DND-41 (cell line): ENCODE measurements at regions not wholly inside any gene's neighbourhood (a gene's known extent, or its start where the extent isn't known, plus 50 kb on each side); places are given as distances from the start of the nearest gene placed in this dataset.

Source experiments
- ATAC-seq: fragments of 200-7000 bp; cut with Tn5 transposase; 3 replicates; pipeline ENCODE4 v1.9.1; 2021; ENCODE audit warnings: low read depth; ENCODE audit not compliant: insufficient read depth
- DNase-seq: peaks from one replicate; pipeline ENCODE4 v3.0.0-alpha.2; 2020
- H2AFZ ChIP-seq: 2 replicates; pipeline ENCODE4 v1.6.0; 2012; ENCODE audit warnings: low read depth, low read length
- H3K27ac ChIP-seq: 2 replicates; pipeline ENCODE4 v1.5.1; 2012; ENCODE audit warnings: low read length, inconsistent platforms
- H3K27me3 ChIP-seq: fragments of 200-600 bp; sonication (generic); 2 replicates; pipeline ENCODE4 v1.6.0; 2012; ENCODE audit warnings: low read length, mild to moderate bottlenecking, inconsistent platforms; ENCODE audit not compliant: insufficient read depth, poor library complexity
- H3K36me3 ChIP-seq: 2 replicates; pipeline ENCODE4 v1.5.1; 2012; ENCODE audit warnings: low read length, inconsistent platforms; ENCODE audit not compliant: insufficient read depth
- H3K4me1 ChIP-seq: 2 replicates; pipeline ENCODE4 v1.5.1; 2012; ENCODE audit warnings: mild to moderate bottlenecking, low read length; ENCODE audit not compliant: insufficient read depth
- H3K4me2 ChIP-seq: 2 replicates; pipeline ENCODE4 v1.6.0; 2012; ENCODE audit warnings: mild to moderate bottlenecking, moderate library complexity, low read length, inconsistent platforms; ENCODE audit not compliant: insufficient read depth
- H3K4me3 ChIP-seq, 2 experiments: fragments of 200-600 bp in 1 of 2; shearing (Covaris generic) in 1 of 2; 2 replicates each; pipeline ENCODE4 v1.5.1; 2012 to 2016; ENCODE audit warnings: inconsistent platforms in 2 of 2, low read length in 2 of 2, mild to moderate bottlenecking in 2 of 2, low read depth in 1 of 2, moderate library complexity in 1 of 2
- H3K79me2 ChIP-seq: 2 replicates; pipeline ENCODE4 v1.6.0; 2012; ENCODE audit warnings: low read length, inconsistent platforms; ENCODE audit not compliant: insufficient read depth
- H3K9ac ChIP-seq: 2 replicates; pipeline ENCODE4 v1.6.0; 2012; ENCODE audit warnings: low read depth, mild to moderate bottlenecking, inconsistent platforms, low read length, moderate library complexity
- H3K9me3 ChIP-seq: 2 replicates; pipeline ENCODE4 v1.5.1; 2012; ENCODE audit warnings: low read length, moderate library complexity, mild to moderate bottlenecking, inconsistent platforms; ENCODE audit not compliant: insufficient read depth, severe bottlenecking
- H4K20me1 ChIP-seq: 2 replicates; pipeline ENCODE4 v1.6.0; 2012; ENCODE audit warnings: low read length; ENCODE audit not compliant: insufficient read depth
- CTCF ChIP-seq: IDR thresholded peaks from 2 replicates; pipeline ENCODE4 v1.5.1; 2012; ENCODE audit warnings: borderline replicate concordance, low read length, moderate library complexity, mild to moderate bottlenecking; ENCODE audit not compliant: poor library complexity, severe bottlenecking; ENCODE audit errors: extremely low read depth
- EZH2 ChIP-seq: IDR thresholded peaks from 3 replicates; pipeline ENCODE4 v1.6.1; 2012; ENCODE audit warnings: borderline replicate concordance, low read depth, mild to moderate bottlenecking, moderate library complexity, low read length, inconsistent platforms; ENCODE audit not compliant: severe bottlenecking

GRCh38 chr5:124643336-124643735 is 103.1 kb downstream of the ZNF608 start:
- Histone ChIP-seq H3K27ac (no peak overlapping the region), H3K4me1 (peaks cover 50% of the 10 kb centered on the region), H3K36me3 (no peaks in the 10 kb centered on the region), H3K4me3 (no peak overlapping the region), H3K27me3 (no peaks in the 10 kb centered on the region), H3K79me2 (no peaks in the 10 kb centered on the region), H3K4me2 (no peak overlapping the region), H3K9me3 (no peaks in the 10 kb centered on the region), H2AFZ (no peak overlapping the region), H4K20me1 (no peaks in the 10 kb centered on the region), H3K9ac (no peak overlapping the region)
- ATAC-seq (no peak), DNase-seq (no peak)
- TF ChIP-seq CTCF (no peak), EZH2 (no peak)

DNA sequence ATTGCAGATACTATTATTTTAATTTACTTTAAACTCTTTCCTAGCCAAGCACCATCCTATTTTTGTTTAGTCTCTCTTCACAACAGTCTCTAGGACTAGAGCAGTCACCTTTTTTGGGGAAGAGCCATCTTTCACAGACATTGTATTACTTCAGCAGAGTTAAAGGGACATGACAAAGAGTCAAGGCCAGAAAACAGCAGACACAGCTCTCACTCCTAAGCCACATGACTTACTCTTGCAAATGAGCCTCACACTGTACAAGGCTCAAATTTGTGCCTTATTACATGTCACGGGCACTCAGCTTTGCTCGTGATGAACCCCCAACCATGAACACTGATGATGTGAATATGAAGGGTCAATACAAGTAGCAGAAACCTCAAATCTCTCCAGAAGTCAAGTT is 104.3 kb downstream of the ZNF608 start:
- DNase-seq (no peak), ATAC-seq (no peak)
- Histone ChIP-seq H3K4me3 (no peak overlapping the region), H3K9ac (no peak overlapping the region), H3K27ac (no peak overlapping the region), H3K79me2 (no peaks in the 10 kb centered on the region), H2AFZ (no peak overlapping the region), H3K9me3 (no peaks in the 10 kb centered on the region), H4K20me1 (no peaks in the 10 kb centered on the region), H3K36me3 (no peaks in the 10 kb centered on the region), H3K4me1 (peaks cover 39% of the 10 kb centered on the region), H3K4me2 (no peak overlapping the region), H3K27me3 (no peaks in the 10 kb centered on the region)
- no peak for TF ChIP-seq CTCF
- no peak for TF ChIP-seq EZH2

DNA sequence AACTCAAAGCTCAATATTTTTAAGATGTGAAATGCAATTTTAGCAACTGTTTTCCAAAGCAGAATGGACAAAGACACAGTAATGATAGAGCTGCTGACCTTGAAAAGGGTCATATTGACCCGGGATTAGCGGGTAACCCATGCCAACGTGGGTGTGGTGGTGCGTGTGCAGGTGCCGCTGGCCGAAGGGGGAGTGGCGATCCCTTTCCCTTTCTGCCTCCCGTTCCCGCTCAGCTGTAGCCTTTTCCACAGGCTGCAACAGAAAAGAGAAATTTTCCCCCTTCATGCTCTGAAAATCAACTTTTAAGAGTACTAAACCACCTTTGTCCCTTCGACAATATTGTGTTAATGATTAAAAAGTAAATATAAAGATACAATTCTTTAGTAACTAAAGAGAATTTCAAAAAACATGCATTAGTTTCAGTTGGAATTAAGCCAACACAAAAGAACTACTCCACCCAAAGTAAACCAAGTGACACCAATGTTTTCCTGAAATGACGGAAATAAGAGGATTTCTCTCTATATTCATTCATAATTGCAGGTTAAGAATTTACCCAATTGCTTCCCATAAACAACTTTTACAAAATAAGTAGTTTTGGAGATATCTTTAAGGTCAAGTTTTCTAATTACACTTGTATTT is 105.2 kb downstream of the ZNF608 start:
- Histone ChIP-seq H3K27ac (no peak overlapping the region), H3K4me2 (no peak overlapping the region), H3K36me3 (no peaks in the 10 kb centered on the region), H3K79me2 (no peaks in the 10 kb centered on the region), H2AFZ (no peak overlapping the region), H3K4me3 (no peak overlapping the region), H4K20me1 (no peaks in the 10 kb centered on the region), H3K27me3 (no peaks in the 10 kb centered on the region), H3K9me3 (no peaks in the 10 kb centered on the region), H3K9ac (no peak overlapping the region), H3K4me1 (peaks cover 31% of the 10 kb centered on the region)
- DNase-seq (no peak), ATAC-seq (no peak)
- no peak for TF ChIP-seq EZH2
- no peak for TF ChIP-seq CTCF
